Liver (tissue), 8 donors: ENCODE measurements at regions not wholly inside any gene's neighbourhood (a gene's known extent, or its start where the extent isn't known, plus 50 kb on each side); places are given as distances from the start of the nearest gene placed in this dataset.

Experiments used
- DNase-seq: peaks from one replicate; pipeline ENCODE4 v3.0.0-alpha.2; 2017; ENCODE audit warnings: low spot score
- H3K27ac ChIP-seq, 2 donors: one replicate each; pipeline ENCODE4 v1.7.0; 2013; ENCODE audit warnings: inconsistent platforms in 2 of 2, low read length in 2 of 2, control low read depth in 1 of 2, low read depth in 1 of 2, mild to moderate bottlenecking in 1 of 2
- H3K27me3 ChIP-seq, 4 donors: one replicate each; pipeline versions ENCODE4 v1.6.1 to v1.7.0; 2013; ENCODE audit warnings: low read length in 3 of 4, inconsistent platforms in 1 of 4, mild to moderate bottlenecking in 1 of 4, moderate library complexity in 1 of 4; ENCODE audit not compliant: control insufficient read depth in 4 of 4, insufficient read depth in 4 of 4
- H3K36me3 ChIP-seq, 4 donors: one replicate each; pipeline versions ENCODE4 v1.6.1 to v1.7.0; 2013; ENCODE audit warnings: low read length in 3 of 4, mild to moderate bottlenecking in 3 of 4, low read depth in 1 of 4, moderate library complexity in 1 of 4; ENCODE audit not compliant: control insufficient read depth in 4 of 4, insufficient read depth in 3 of 4
- H3K4me1 ChIP-seq, 4 donors: one replicate each; pipeline versions ENCODE4 v1.6.1 to v1.7.0; 2013; ENCODE audit warnings: low read length in 3 of 4, mild to moderate bottlenecking in 3 of 4, moderate library complexity in 1 of 4; ENCODE audit not compliant: control insufficient read depth in 4 of 4, insufficient read depth in 4 of 4
- H3K4me3 ChIP-seq, 3 donors: one replicate each; pipeline versions ENCODE4 v1.6.1 to v1.7.0; 2013; ENCODE audit warnings: low read length in 3 of 3, control low read depth in 1 of 3, low read depth in 1 of 3, mild to moderate bottlenecking in 1 of 3
- H3K9ac ChIP-seq, 2 donors: one replicate each; pipeline ENCODE4 v1.7.0; 2013; ENCODE audit warnings: low read length in 2 of 2, mild to moderate bottlenecking in 2 of 2, moderate library complexity in 2 of 2, control low read depth in 1 of 2, low read depth in 1 of 2
- H3K9me3 ChIP-seq, 4 donors: one replicate each; pipeline versions ENCODE4 v1.6.1 to v1.7.0; 2013; ENCODE audit warnings: low read length in 3 of 4; ENCODE audit not compliant: control insufficient read depth in 4 of 4
- FOXA1 ChIP-seq: IDR thresholded peaks from 2 replicates; pipeline ENCODE4 v1.6.1; 2016; ENCODE audit warnings: antibody characterized with exemption
- FOXA2 ChIP-seq: IDR thresholded peaks from 2 replicates; pipeline ENCODE4 v1.6.1; 2016; ENCODE audit warnings: antibody characterized with exemption
- GABPA ChIP-seq, 2 donors: IDR thresholded peaks in 1 of 2; conservative IDR thresholded peaks in 1 of 2; 2 replicates each; pipeline ENCODE4 v1.6.1; 2016; ENCODE audit warnings: antibody characterized with exemption in 2 of 2, mild to moderate bottlenecking in 1 of 2, moderate library complexity in 1 of 2
- HNF4A ChIP-seq, 2 donors: conservative IDR thresholded peaks; 2 replicates each; pipeline ENCODE4 v1.6.1; 2016; ENCODE audit warnings: antibody characterized with exemption in 2 of 2, mild to moderate bottlenecking in 2 of 2
- HNF4G ChIP-seq: IDR thresholded peaks from 2 replicates; pipeline ENCODE4 v1.6.1; 2016; ENCODE audit warnings: antibody characterized with exemption
- JUND ChIP-seq, 2 donors: IDR thresholded peaks; 2 replicates each; pipeline ENCODE4 v1.6.1; 2016; ENCODE audit warnings: antibody characterized with exemption in 2 of 2
- NR2F2 ChIP-seq: IDR thresholded peaks from 2 replicates; pipeline ENCODE4 v1.6.1; 2016; ENCODE audit warnings: antibody characterized with exemption
- RAD21 ChIP-seq, 2 donors: IDR thresholded peaks; 2 replicates each; pipeline ENCODE4 v1.6.1; 2016; ENCODE audit warnings: antibody characterized with exemption in 2 of 2, mild to moderate bottlenecking in 2 of 2
- RXRA ChIP-seq, 2 donors: IDR thresholded peaks; 2 replicates each; pipeline ENCODE4 v1.6.1; 2017 to 2018; ENCODE audit warnings: antibody characterized with exemption in 2 of 2, mild to moderate bottlenecking in 1 of 2
- SP1 ChIP-seq: IDR thresholded peaks from 2 replicates; pipeline ENCODE4 v1.6.1; 2018; ENCODE audit warnings: antibody characterized with exemption, mild to moderate bottlenecking
- TAF1 ChIP-seq: conservative IDR thresholded peaks from 2 replicates; pipeline ENCODE4 v1.6.1; 2016; ENCODE audit warnings: antibody characterized with exemption, mild to moderate bottlenecking
- YY1 ChIP-seq: IDR thresholded peaks from 2 replicates; pipeline ENCODE4 v1.6.1; 2016; ENCODE audit warnings: antibody characterized with exemption, mild to moderate bottlenecking
- WGBS: extraction: QIAGEN DNeasy Blood & Tissue Kit; methylation state at CpG from one replicate; pipeline ENCODE4 v1.1.7; 2013; 5-methylcytosine and 5-hydroxymethylcytosine counted together
- TF ChIP-seq, protein P1 (sequence below): fragments of 150-350 bp; IDR thresholded peaks from 2 replicates; pipeline ENCODE4 v1.5.1; 2017; ENCODE audit warnings: improper control_type of control experiment, low read depth, low read length; ENCODE audit not compliant: missing input control
- TF ChIP-seq, protein P2 (sequence below): IDR thresholded peaks from 2 replicates; pipeline ENCODE4 v1.6.1; 2016; ENCODE audit warnings: antibody characterized with exemption, mild to moderate bottlenecking
- TF ChIP-seq, protein P3 (sequence below): IDR thresholded peaks from 2 replicates; pipeline ENCODE4 v1.6.1; 2016; ENCODE audit warnings: antibody characterized with exemption
- donor health status: healthy.
- donor health status: healthy.
- donor health status: healthy.
- donor health status: healthy.
- donor health status: healthy.

DNA sequence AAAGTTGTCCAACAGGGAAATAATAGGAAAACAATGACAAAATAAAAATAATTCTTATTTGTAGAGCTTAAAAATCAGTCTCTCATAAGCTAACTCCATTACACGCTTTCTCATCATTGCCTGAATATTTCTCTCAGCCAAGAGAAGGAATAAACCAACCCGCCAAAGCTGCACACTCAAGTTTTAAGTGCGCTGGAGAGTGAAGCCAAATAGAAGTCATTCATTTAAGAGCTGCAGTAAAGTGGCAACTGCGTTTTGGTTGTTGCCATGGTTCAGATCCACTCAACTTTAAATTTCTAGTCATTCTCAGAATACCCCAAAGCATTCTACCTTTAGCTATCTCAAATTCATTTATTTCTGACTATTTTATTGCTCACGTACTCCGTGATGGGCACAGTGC, 230.7 kb downstream of the CBLN4 start (continued):
- TF ChIP-seq HNF4A (conservative IDR thresholded peaks at IDR 0.05), result no peak
- no peak for TF ChIP-seq YY1
- no peak for TF ChIP-seq TAF1
- no peak for TF ChIP-seq RXRA (IDR thresholded peaks at IDR 0.05)
- no peak for TF ChIP-seq HNF4G
- TF ChIP-seq RAD21 (IDR thresholded peaks at IDR 0.05), result no peak
- TF ChIP-seq SP1, result no peak
- no peak for TF ChIP-seq JUND (IDR thresholded peaks at IDR 0.05)
- no peak for TF ChIP-seq FOXA1
- TF ChIP-seq, protein P1, sequence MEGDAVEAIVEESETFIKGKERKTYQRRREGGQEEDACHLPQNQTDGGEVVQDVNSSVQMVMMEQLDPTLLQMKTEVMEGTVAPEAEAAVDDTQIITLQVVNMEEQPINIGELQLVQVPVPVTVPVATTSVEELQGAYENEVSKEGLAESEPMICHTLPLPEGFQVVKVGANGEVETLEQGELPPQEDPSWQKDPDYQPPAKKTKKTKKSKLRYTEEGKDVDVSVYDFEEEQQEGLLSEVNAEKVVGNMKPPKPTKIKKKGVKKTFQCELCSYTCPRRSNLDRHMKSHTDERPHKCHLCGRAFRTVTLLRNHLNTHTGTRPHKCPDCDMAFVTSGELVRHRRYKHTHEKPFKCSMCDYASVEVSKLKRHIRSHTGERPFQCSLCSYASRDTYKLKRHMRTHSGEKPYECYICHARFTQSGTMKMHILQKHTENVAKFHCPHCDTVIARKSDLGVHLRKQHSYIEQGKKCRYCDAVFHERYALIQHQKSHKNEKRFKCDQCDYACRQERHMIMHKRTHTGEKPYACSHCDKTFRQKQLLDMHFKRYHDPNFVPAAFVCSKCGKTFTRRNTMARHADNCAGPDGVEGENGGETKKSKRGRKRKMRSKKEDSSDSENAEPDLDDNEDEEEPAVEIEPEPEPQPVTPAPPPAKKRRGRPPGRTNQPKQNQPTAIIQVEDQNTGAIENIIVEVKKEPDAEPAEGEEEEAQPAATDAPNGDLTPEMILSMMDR, result no peak

DNA sequence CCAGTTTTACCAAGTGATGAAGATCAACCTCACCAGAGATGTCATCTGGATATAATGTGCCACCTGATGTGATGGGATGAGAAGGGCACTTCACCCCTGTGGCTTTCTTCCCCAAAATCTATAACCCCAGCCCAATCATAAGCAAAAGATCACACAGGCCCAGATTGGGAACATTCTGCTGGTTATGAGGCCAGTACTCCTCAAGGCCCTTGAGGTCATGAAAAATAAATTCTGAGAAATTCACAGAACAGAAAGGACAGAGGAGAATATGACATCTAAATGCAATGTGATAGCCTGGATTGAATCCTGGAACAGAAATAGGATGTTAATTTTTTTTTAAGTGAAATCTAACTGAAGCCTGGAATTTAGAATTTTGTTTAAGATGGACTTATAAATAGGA, 243.5 kb downstream of the CBLN4 start:
- no peaks in the 10 kb centered on the region for H3K27me3 ChIP-seq
- no peaks in the 10 kb centered on the region for H3K4me1 ChIP-seq
- TF ChIP-seq NR2F2, result no peak
- TF ChIP-seq, protein P1, result no peak
- no peak for TF ChIP-seq SP1
- TF ChIP-seq GABPA (IDR thresholded peaks at IDR 0.05 in 1 of 2, conservative IDR thresholded peaks at IDR 0.05 in 1 of 2), result no peak
- no peak overlapping the region for H3K4me3 ChIP-seq
- no peak for DNase-seq
- H3K9ac ChIP-seq, result no peak overlapping the region
- H3K27ac ChIP-seq, result no peak overlapping the region
- peaks cover 0 to 12% (median 4%) of the 10 kb centered on the region in 4 donors for H3K9me3 ChIP-seq
- H3K36me3 ChIP-seq, result no peaks in the 10 kb centered on the region

DNA sequence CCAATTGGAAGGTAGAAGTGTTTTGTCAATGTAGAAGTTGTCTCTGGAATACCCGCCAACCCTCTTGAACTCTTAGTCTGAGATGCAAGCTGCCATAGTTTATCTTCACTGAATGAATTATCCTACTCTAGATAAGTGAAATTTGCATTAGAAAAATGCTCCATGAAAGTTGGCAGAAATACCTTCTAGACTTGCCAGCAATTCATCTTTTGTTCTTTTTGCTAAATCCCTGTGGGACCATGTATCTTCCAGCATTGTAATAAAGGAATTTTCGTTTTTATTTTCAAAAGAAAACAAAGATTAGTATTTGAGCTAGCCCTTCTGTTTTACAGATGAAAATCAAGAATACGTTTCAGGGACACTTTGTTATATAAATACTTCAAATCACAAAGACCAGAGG, 244.2 kb downstream of the CBLN4 start:
- Histone ChIP-seq H3K4me3 (no peak overlapping the region), H3K9me3 (peaks cover 0 to 12% (median 4%) of the 10 kb centered on the region in 4 donors), H3K4me1 (no peaks in the 10 kb centered on the region), H3K9ac (no peak overlapping the region), H3K27me3 (no peaks in the 10 kb centered on the region), H3K27ac (no peak overlapping the region), H3K36me3 (no peaks in the 10 kb centered on the region)
- WGBS, result 78% methylated on average over 3 of the region's 3 CpGs
- TF ChIP-seq JUND (IDR thresholded peaks at IDR 0.05) (no peak), GABPA (IDR thresholded peaks at IDR 0.05 in 1 of 2, conservative IDR thresholded peaks at IDR 0.05 in 1 of 2) (no peak), RXRA (IDR thresholded peaks at IDR 0.05) (no peak), YY1 (no peak), TAF1 (no peak), FOXA2 (no peak), RAD21 (IDR thresholded peaks at IDR 0.05) (no peak)
- TF ChIP-seq, protein P2, sequence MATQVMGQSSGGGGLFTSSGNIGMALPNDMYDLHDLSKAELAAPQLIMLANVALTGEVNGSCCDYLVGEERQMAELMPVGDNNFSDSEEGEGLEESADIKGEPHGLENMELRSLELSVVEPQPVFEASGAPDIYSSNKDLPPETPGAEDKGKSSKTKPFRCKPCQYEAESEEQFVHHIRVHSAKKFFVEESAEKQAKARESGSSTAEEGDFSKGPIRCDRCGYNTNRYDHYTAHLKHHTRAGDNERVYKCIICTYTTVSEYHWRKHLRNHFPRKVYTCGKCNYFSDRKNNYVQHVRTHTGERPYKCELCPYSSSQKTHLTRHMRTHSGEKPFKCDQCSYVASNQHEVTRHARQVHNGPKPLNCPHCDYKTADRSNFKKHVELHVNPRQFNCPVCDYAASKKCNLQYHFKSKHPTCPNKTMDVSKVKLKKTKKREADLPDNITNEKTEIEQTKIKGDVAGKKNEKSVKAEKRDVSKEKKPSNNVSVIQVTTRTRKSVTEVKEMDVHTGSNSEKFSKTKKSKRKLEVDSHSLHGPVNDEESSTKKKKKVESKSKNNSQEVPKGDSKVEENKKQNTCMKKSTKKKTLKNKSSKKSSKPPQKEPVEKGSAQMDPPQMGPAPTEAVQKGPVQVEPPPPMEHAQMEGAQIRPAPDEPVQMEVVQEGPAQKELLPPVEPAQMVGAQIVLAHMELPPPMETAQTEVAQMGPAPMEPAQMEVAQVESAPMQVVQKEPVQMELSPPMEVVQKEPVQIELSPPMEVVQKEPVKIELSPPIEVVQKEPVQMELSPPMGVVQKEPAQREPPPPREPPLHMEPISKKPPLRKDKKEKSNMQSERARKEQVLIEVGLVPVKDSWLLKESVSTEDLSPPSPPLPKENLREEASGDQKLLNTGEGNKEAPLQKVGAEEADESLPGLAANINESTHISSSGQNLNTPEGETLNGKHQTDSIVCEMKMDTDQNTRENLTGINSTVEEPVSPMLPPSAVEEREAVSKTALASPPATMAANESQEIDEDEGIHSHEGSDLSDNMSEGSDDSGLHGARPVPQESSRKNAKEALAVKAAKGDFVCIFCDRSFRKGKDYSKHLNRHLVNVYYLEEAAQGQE, result no peak
- TF ChIP-seq, protein P1, result no peak
- TF ChIP-seq, protein P3, sequence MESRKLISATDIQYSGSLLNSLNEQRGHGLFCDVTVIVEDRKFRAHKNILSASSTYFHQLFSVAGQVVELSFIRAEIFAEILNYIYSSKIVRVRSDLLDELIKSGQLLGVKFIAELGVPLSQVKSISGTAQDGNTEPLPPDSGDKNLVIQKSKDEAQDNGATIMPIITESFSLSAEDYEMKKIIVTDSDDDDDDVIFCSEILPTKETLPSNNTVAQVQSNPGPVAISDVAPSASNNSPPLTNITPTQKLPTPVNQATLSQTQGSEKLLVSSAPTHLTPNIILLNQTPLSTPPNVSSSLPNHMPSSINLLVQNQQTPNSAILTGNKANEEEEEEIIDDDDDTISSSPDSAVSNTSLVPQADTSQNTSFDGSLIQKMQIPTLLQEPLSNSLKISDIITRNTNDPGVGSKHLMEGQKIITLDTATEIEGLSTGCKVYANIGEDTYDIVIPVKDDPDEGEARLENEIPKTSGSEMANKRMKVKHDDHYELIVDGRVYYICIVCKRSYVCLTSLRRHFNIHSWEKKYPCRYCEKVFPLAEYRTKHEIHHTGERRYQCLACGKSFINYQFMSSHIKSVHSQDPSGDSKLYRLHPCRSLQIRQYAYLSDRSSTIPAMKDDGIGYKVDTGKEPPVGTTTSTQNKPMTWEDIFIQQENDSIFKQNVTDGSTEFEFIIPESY, result no peak
- DNase-seq, result no peak
